ENCODE measurements at regions not wholly inside any gene's neighbourhood (a gene's known extent, or its start where the extent isn't known, plus 50 kb on each side); places are given as distances from the start of the nearest gene placed in this dataset.

GRCh38 chr21:36540700-36541099 lies 60.8 kb upstream of the CLDN14 start:
- no peak overlapping the region for H3K4me3 ChIP-seq (ENCODE audit: low read depth, low read length)
- DNase-seq (ENCODE audit: low read depth), result no peak
- no peak for TF ChIP-seq CTCF (conservative IDR thresholded peaks at IDR 0.05; ENCODE audit: low read depth, low read length)

GRCh38 chr21:36541721-36542139 lies 61.8 kb upstream of the CLDN14 start:
- no peak overlapping the region for H3K4me3 ChIP-seq (ENCODE audit: low read depth, low read length)
- TF ChIP-seq CTCF (conservative IDR thresholded peaks at IDR 0.05; ENCODE audit: low read depth, low read length), result no peak
- DNase-seq (ENCODE audit: low read depth), result no peak

GRCh38 chr21:36542312-36543101 lies 62.6 kb upstream of the CLDN14 start:
- DNase-seq (ENCODE audit: low read depth), result peak; percentile 3
- no peak overlapping the region for H3K4me3 ChIP-seq (ENCODE audit: low read depth, low read length)
- TF ChIP-seq CTCF (conservative IDR thresholded peaks at IDR 0.05; ENCODE audit: low read depth, low read length), result no peak

- no peak for TF ChIP-seq CTCF (conservative IDR thresholded peaks at IDR 0.05; ENCODE audit: low read depth, low read length)
- H3K4me3 ChIP-seq (ENCODE audit: low read depth, low read length), result no peak overlapping the region
- DNase-seq (ENCODE audit: low read depth), result no peak
Observed at GRCh38 chr21:36543924-36544323, 64.0 kb upstream of the CLDN14 start.

- H3K4me3 ChIP-seq (ENCODE audit: low read depth, low read length), result no peak overlapping the region
- TF ChIP-seq CTCF (conservative IDR thresholded peaks at IDR 0.05; ENCODE audit: low read depth, low read length), result no peak
- no peak for DNase-seq (ENCODE audit: low read depth)
Observed at GRCh38 chr21:36544545-36544944, 64.6 kb upstream of the CLDN14 start.

- TF ChIP-seq CTCF (conservative IDR thresholded peaks at IDR 0.05; ENCODE audit: low read depth, low read length), result no peak
- DNase-seq (ENCODE audit: low read depth), result peak; percentile 36
- no peak overlapping the region for H3K4me3 ChIP-seq (ENCODE audit: low read depth, low read length)
Observed at GRCh38 chr21:36545776-36546511, 66.0 kb upstream of the CLDN14 start.
